Activated naive CD4-positive, alpha-beta T cell treated with anti-CD3 and anti-CD28 coated beads, Interleukin-2, amount 50 U/mL, for 16 hours (primary cell): ENCODE measurements at regions not wholly inside any gene's neighbourhood (a gene's known extent, or its start where the extent isn't known, plus 50 kb on each side); places are given as distances from the start of the nearest gene placed in this dataset.

ENCODE experiments used
- DNase-seq: peaks from one replicate; pipeline ENCODE4 v3.0.0-alpha.2; 2020

- no peak for DNase-seq
These were observed 558.3 kb upstream of the PSMD7 start for GRCh38 chr16:73738266-73738665.

DNA sequence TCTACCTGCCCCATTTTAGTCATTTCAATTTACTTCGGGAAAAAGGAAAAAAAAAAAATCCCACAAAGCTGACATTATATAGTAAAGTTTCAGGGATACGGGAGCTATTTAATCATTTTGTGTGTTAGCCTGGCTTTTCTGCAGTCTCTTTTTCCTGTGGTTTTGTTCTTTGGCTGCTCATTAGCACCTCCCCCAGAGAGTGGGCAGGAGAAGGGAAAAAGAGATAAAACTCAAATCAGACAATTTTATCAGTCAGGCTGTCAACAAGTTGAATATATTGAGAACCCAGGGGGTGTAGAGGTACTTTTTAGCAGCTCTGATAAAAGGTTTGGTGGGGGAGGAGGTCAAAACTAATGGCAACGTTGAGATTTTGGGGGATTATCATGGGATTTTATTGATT, 559.0 kb upstream of the PSMD7 start:
- DNase-seq, result no peak

DNA sequence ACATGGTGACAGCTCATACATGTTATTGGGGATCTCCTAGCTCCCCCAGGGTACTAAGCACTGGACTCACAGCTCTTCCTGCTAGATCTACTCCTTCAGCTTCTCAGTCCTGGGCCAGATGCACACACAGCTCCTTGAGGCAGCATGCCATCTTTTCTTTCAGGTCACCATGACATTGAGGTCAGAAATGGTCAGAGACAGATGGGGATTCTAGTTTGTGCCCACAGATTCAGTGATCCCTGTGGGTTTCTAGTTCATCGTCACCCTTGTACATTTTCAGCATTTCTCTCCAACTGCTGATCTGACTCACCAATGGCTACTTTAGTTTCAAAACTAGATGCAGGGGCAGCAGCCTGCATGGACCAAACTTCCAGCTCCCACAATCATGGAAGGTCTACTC, 560.7 kb upstream of the PSMD7 start:
- DNase-seq, result no peak

DNA sequence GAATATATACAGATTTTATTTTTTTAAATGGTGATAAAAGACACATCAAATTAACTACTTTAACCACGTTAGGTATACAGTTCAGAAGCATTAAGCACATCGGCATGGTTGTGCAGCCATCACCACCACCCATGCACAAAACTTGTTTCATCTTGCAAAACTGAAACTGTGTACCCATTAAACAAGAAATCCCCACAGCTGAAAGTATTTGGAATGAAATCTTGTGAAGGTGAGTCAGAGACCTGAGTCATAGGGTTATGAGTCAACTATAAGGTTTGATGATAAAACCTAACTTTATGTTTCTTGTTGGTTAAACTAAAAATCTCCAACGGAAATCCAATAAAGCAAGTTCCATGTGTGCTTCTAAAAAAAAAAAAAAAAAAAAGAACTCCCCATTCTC, 561.6 kb upstream of the PSMD7 start:
- no peak for DNase-seq

DNA sequence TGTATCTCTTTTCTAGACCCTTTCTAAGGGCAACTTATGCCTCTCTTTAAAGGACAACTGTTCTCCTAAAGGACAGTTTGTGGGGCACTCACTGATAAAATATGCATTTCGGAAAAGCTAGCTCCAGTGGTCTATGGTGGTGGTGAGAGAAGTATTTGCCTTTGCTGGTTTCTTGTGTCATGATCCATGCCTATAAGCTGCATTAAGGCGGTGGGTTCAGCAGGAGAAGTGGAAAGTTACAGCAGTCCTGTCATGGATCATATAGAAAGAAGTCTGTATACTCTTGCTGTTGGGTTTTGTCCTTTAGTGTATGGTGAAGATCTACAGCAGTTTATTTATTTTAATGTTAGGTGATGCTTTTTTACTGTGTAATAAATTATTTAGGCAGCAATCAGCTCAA, 563.9 kb upstream of the PSMD7 start:
- no peak for DNase-seq

- DNase-seq, result no peak
These were observed 564.5 kb upstream of the PSMD7 start for GRCh38 chr16:73732143-73732542.

DNA sequence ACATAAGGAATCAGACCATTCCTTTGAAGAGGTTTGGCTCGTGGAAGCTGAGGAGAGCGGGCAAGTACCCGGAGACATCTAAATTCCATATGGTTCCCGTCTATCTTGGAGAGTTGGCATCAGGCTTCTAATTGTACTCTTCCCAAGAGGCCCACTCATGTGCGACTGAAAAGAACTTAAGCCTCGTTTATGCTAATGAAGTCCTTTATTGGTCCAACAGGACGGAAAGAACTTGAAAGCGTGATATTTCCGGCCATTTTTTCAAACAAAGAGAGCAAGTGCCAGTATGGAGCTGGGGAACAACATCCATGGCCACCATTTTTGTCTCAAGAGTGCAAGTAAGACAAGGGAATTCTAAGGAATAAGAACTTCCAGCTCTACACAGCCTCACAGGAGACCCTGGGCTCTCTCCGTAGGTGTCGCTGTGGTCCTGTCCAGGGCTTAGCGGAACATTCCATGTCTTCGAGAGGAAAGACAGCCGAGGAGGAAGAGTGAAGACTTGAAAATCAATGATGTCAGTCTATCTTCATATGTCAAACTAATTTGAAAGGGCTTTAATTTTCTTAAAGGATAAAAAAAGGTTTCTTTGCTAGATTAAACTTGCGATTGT, 566.0 kb upstream of the PSMD7 start:
- DNase-seq, result no peak

DNA sequence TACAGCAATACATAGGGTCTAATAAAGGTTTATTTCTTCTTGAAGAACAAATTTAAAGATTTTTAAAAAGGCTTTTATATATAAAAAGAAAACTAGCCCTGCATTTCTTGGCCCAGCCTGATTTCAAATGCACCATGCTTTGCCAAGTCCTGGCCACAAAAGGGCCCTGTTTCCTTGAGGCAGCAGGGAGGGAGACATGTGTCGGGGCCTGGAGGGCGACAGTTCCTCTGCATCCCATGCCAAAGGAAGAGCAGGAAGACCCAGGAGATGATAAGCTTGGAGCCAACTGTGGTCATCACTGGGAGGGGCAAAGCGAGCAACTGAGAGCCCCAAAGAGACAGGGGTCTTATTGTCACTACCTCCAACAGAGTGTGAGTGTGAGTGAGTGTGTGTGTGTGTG, 571.5 kb upstream of the PSMD7 start:
- no peak for DNase-seq

GRCh38 chr16:73724503-73724902, 572.1 kb upstream of the PSMD7 start:
- no peak for DNase-seq

- DNase-seq, result no peak
These were observed 579.2 kb upstream of the PSMD7 start for GRCh38 chr16:73717266-73717974.

DNA sequence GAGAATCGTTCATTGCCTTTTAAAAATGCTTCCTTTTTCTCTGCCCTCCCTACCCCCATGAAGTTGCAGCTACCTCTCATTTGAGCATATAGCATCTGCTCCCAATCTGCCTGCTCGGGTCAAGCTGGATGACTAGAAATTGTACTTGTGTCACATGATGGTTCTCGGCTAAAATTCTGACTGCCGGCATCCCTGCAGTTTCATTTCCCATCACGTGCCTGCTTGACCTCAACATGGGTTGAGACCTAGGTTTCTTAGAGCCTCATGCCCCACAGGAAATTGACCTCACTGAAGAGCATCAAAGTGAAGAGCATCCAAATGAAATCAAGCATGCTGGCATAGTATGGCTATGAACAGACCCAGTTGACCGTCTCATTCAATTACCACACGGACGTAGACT, 581.6 kb upstream of the PSMD7 start:
- no peak for DNase-seq

GRCh38 chr16:73713778-73714495, 582.7 kb upstream of the PSMD7 start:
- no peak for DNase-seq

DNA sequence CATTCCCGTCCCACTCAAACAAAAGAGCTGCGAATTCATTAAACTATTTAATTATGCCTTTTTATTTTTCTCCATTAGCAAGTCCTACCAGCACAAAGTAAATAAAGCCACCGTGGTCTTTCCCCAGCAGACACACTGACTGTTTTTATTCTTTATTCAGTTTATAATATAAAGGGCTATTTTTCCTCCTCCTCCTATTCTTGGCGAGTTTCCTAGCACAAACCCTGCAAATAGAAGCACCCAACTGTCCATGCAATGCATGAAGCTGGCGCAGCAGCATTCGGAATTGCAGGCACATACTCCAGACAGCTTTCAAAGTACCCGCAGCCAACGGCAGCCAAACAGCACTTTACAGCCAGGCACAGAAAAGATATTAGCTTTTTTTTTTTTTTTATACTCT, 583.4 kb upstream of the PSMD7 start:
- DNase-seq, result no peak

DNA sequence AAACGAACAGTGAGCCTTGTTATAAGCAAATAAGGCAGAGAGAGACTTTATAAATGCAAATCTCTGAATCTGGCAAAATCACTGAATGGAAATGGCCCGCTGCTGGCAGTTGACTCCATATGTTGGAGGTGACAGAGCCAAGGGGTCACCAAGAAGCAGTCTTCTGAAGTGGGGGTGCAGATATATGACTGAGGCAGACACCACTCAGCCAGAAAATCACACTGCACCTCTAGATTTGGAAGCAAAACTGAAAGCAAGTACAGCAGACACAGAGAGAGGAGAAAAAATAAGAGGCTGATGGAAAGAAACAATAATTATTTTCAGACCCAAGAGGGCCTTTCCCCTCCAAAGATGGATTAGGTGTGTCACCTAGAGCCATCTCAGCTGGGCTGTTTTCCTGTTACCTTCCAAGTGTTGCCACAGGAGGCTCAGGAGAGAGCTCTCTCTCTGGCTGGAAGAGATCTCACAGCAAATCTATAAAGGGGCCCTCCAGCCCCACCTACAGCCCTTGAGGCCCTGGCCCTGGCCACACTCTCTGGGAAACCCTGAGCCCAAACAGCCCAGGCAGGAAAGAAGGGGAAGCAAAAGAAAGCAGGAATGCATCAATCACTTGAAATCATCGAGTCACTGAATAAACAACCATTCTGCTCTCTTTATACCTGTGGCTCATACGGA, 585.1 kb upstream of the PSMD7 start:
- DNase-seq, result no peak

DNA sequence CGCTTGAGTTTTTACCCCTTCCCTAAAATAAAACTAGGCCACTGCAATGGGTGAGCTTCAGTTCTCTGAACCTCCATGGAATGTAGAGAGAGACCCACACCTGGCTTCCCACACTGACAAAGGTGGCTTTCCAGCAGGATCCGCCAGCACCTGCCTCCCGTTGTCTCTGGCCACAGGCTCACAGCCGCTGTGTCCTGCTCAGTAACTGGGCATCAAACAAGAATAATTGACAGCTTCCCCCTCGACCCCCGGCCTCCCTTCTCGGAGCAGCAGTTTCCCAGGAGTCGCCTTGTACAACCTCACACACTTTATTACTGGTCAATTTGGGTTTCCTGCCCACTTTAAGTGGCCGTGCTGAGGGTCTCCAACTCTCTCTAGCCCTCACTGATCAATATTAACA, 586.1 kb upstream of the PSMD7 start:
- DNase-seq, result no peak

DNA sequence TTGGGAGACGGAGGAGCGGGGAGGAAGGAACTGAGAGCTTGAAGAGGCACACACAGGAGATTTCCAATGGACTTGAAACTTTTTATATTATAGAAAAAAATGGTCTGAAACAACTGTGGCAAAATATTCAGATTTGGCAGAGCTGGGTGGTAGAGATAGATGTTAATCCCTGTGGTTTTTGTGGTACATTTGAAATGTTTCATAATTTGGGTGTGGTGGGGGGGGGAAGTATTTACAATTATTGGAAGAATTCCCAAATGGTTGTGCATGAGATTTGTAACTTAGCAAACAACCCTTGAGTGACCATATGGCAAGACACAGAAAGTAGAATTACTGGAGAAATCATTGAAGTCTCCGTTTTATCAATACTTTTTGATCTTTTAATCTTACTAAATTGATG, 588.8 kb upstream of the PSMD7 start:
- no peak for DNase-seq

DNA sequence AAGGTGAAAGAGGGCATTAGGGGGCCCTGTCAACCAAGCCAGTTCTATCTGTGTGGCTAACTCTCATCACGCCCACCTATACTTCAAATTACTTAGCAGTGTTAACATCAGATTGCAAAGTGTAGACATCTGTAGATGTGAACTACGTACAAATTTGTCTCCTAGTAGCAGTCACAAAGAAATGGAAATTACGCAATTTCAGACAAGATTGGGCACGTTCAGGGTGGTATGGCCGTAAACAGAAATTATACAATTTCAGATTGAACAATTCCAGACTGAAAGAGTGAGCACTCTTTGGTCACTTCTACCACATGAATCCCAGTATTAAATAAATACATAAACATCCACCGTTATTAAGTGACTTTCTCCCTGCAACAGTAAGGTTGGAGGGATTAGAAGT, 592.7 kb upstream of the PSMD7 start:
- DNase-seq, result no peak

GRCh38 chr16:73697336-73697735, 599.3 kb upstream of the PSMD7 start:
- DNase-seq, result no peak

DNA sequence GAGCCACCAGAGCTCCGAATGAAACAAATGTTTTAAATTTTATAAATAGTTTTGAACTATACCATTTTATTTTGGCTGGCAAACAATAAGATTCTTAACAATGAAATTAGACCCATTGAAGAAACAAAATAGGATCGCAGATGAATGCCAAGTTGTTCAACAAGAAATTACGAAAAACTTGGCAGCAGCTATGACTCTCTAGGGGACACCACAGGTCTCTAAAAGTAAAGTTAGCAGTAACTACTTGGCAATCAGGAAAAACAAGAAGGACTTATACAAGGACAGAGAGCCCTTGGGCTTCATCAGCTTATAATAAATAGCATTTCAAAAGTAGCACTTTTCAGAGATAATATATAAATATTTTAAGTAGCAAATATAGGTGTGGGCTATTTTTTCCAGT, 603.8 kb upstream of the PSMD7 start:
- no peak for DNase-seq

GRCh38 chr16:73683804-73684203, 612.8 kb upstream of the PSMD7 start:
- no peak for DNase-seq

DNA sequence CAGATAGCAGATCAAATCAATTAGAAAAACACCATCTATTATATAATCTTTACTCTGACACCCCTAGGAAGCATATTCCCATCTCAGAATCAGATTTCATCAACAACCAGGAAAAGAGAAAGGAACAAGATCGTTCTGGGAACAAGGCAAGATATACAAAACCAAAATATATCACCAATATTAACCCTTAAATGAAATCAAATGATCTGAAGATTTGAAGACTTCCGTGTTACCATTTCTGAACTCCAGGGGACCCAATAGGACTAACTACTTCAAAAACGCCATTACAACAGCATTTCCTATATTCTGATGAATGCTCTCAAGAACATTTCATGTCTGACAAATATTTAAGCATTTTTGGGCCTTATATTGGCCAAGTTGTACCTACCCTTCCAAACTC, 624.2 kb upstream of the ZFHX3 start:
- DNase-seq, result no peak

- DNase-seq, result no peak
These were observed 623.2 kb upstream of the ZFHX3 start for GRCh38 chr16:73670836-73671820.
